Neural crest cell (in vitro differentiated cells): ENCODE measurements at regions not wholly inside any gene's neighbourhood (a gene's known extent, or its start where the extent isn't known, plus 50 kb on each side); places are given as distances from the start of the nearest gene placed in this dataset.

ENCODE experiments used
- DNase-seq: peaks from one replicate; pipeline ENCODE4 v3.0.0; 2021; ENCODE audit warnings: low read depth, mixed read lengths, low spot score
- H3K27ac Mint-ChIP-seq: one replicate; pipeline ENCODE4 v1.8.0; 2021; ENCODE audit warnings: mild to moderate bottlenecking, mixed read lengths; ENCODE audit not compliant: unreplicated experiment
- H3K27me3 Mint-ChIP-seq: 2 replicates; pipeline ENCODE4 v1.8.0; 2021; ENCODE audit warnings: low read depth, mild to moderate bottlenecking, mixed read lengths
- H3K36me3 Mint-ChIP-seq: 2 replicates; pipeline ENCODE4 v1.8.0; 2021; ENCODE audit warnings: low read depth, mild to moderate bottlenecking, mixed read lengths
- H3K4me1 Mint-ChIP-seq: 2 replicates; pipeline ENCODE4 v1.8.0; 2021; ENCODE audit warnings: mixed read lengths
- H3K4me3 Mint-ChIP-seq: one replicate; pipeline ENCODE4 v1.8.0; 2021; ENCODE audit warnings: mild to moderate bottlenecking, mixed read lengths
- H3K9me3 Mint-ChIP-seq: 2 replicates; pipeline ENCODE4 v1.8.0; 2021; ENCODE audit warnings: mixed read lengths
- CTCF ChIP-seq: fragments of 200-600 bp; sonication (generic); conservative IDR thresholded peaks from 2 replicates; pipeline ENCODE4 v1.5.0; 2021; ENCODE audit warnings: antibody characterized with exemption, mild to moderate bottlenecking

DNA sequence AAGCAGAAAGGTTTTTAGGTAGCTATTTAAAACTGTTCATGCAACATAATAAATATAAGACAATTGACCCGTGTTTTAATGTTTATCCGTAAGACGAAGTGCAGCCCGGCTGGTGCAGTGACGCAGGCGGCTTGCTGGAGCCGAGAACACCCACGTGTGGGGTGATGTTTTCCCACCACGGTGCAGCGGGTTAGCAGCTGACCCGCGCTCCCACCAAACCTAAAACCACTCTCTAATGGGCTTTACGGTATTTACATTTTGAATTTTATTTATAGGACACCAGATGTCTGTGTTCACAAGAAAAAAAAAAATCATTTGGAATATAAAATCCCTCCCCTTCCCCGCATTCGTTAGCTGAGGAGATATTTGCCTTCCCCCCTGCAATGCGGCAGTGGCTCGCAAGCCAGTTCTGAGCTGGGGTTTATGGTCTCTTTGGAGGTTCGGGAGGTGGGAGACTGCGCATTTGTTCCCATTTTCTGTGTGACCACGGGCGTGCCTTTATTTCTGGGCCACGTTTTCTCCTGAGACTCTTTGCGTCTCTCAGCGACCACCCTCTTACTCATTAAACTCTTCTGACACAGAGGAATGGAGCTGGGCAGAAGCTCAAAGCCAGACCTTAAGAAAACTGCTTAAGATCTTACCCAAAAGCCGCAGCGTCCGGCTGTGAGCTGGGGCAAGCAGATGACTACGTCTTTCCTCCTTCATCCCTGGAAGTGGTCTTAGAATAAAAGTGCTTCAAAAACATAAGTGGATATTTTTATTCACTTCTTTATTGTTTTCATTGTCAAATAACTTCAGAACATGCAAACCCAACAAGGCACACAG, 301.1 kb downstream of the IRF8 start:
- DNase-seq, result no peak
- peaks cover 62% of the 10 kb centered on the region for H3K27me3 Mint-ChIP-seq
- H3K4me3 Mint-ChIP-seq, result no peak overlapping the region
- no peaks in the 10 kb centered on the region for H3K36me3 Mint-ChIP-seq
- H3K9me3 Mint-ChIP-seq, result no peaks in the 10 kb centered on the region
- TF ChIP-seq CTCF, result no peak
- H3K27ac Mint-ChIP-seq, result no peak overlapping the region
- H3K4me1 Mint-ChIP-seq, result peaks cover 20% of the 10 kb centered on the region

GRCh38 chr16:86200722-86201121, 301.8 kb downstream of the IRF8 start:
- H3K9me3 Mint-ChIP-seq, result no peaks in the 10 kb centered on the region
- TF ChIP-seq CTCF, result no peak
- H3K4me1 Mint-ChIP-seq, result peaks cover 14% of the 10 kb centered on the region
- DNase-seq, result no peak
- no peak overlapping the region for H3K4me3 Mint-ChIP-seq
- H3K27me3 Mint-ChIP-seq, result peaks cover 62% of the 10 kb centered on the region
- H3K36me3 Mint-ChIP-seq, result no peaks in the 10 kb centered on the region
- no peak overlapping the region for H3K27ac Mint-ChIP-seq

DNA sequence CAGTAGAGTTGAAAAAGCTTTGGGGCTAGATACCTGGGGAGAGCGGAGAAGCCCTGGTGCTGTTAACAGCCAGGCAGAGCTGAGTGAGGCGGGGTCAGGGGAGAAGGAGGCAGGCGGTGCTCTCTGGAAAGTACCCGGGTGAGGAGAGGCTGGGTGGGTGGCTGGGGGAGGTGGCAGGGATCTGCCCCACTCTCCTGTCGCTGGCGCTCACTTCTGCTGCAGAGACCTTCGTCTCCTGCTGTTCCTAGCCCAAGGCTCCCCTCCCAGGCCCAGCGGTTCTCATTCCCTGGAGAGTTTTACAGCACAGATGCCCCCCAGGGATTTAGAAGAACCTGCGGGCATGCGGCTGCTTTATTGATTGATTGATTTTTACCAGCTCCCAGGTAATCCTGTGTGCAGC, 302.8 kb downstream of the IRF8 start:
- H3K4me1 Mint-ChIP-seq, result peaks cover 4% of the 10 kb centered on the region

GRCh38 chr16:86202267-86202666, 303.3 kb downstream of the IRF8 start:
- no peak for TF ChIP-seq CTCF
- H3K27me3 Mint-ChIP-seq, result peaks cover 53% of the 10 kb centered on the region
- no peak for DNase-seq
- H3K4me3 Mint-ChIP-seq, result no peak overlapping the region
- no peaks in the 10 kb centered on the region for H3K36me3 Mint-ChIP-seq
- H3K4me1 Mint-ChIP-seq, result no peaks in the 10 kb centered on the region
- no peaks in the 10 kb centered on the region for H3K9me3 Mint-ChIP-seq
- no peak overlapping the region for H3K27ac Mint-ChIP-seq

More for the DNA sequence above, 302.8 kb downstream of the IRF8 start:
- Mint-ChIP-seq H3K9me3 (no peaks in the 10 kb centered on the region), H3K36me3 (no peaks in the 10 kb centered on the region), H3K27ac (no peak overlapping the region), H3K4me3 (no peak overlapping the region), H3K27me3 (peaks cover 57% of the 10 kb centered on the region)
- no peak for DNase-seq
- no peak for TF ChIP-seq CTCF

- Mint-ChIP-seq H3K4me1 (no peaks in the 10 kb centered on the region), H3K27ac (no peak overlapping the region), H3K27me3 (peaks cover 48% of the 10 kb centered on the region), H3K36me3 (no peaks in the 10 kb centered on the region), H3K9me3 (no peaks in the 10 kb centered on the region), H3K4me3 (no peak overlapping the region)
- TF ChIP-seq CTCF, result no peak
- no peak for DNase-seq
Measured at GRCh38 chr16:86202760-86203426, 303.9 kb downstream of the IRF8 start.
